OCI-LY7 (cell line): ENCODE measurements at regions not wholly inside any gene's neighbourhood (a gene's known extent, or its start where the extent isn't known, plus 50 kb on each side); places are given as distances from the start of the nearest gene placed in this dataset.

Experiments used
- BruUV-seq: library from RNA; stranded (reverse); fragments of 400-500 nt; replicated peaks from 2 replicates; lab custom pipeline; 2021; lab: Mats Ljungman, UMichigan
- CTCF ChIA-PET: fragments of 300-600 bp; sonication (Branson Sonifier 250); formaldehyde crosslinking; loops from one replicate; lab custom pipeline; 2022; ENCODE audit warnings: antibody characterized with exemption; ENCODE audit not compliant: unreplicated experiment; lab: Charles Lee
- POLR2A ChIA-PET: fragments of 300-600 bp; sonication (Branson Sonifier 250); formaldehyde crosslinking; loops from one replicate; lab custom pipeline; 2022; ENCODE audit warnings: antibody characterized with exemption; lab: Charles Lee
- DNase-seq: peaks from one replicate; pipeline ENCODE4 v3.0.0-alpha.2; 2015; ENCODE audit warnings: low spot score
- H2AFZ ChIP-seq: fragments of 200-600 bp; sonication (generic), shearing (Covaris generic); 2 replicates; pipeline ENCODE4 v1.6.1; 2014; ENCODE audit warnings: mild to moderate bottlenecking, antibody characterized with exemption, low read length, moderate library complexity
- H3K27ac ChIP-seq: fragments of 200-600 bp; sonication (generic); 2 replicates; pipeline ENCODE4 v1.5.1; 2014; ENCODE audit warnings: mixed run types, low read depth, mild to moderate bottlenecking, moderate library complexity, low read length, inconsistent platforms; ENCODE audit not compliant: poor library complexity, severe bottlenecking
- H3K36me3 ChIP-seq: fragments of 200-600 bp; sonication (generic); 2 replicates; pipeline ENCODE4 v1.6.1; 2014; ENCODE audit warnings: mild to moderate bottlenecking, antibody characterized with exemption, low read length, moderate library complexity, mixed read lengths; ENCODE audit not compliant: insufficient read depth
- H3K4me1 ChIP-seq: fragments of 200-600 bp; sonication (generic); 2 replicates; pipeline ENCODE4 v1.5.1; 2014; ENCODE audit warnings: mild to moderate bottlenecking, low read length; ENCODE audit not compliant: insufficient read depth, poor library complexity, severe bottlenecking
- H3K4me2 ChIP-seq: fragments of 200-600 bp; sonication (generic); 2 replicates; pipeline ENCODE4 v1.6.1; 2014; ENCODE audit warnings: mild to moderate bottlenecking, low read length
- H3K4me3 ChIP-seq: fragments of 200-600 bp; sonication (generic); 2 replicates; pipeline ENCODE4 v1.5.1; 2014; ENCODE audit warnings: mild to moderate bottlenecking, low read depth, low read length; ENCODE audit not compliant: poor library complexity, severe bottlenecking
- H3K79me2 ChIP-seq: fragments of 200-600 bp; sonication (generic); 2 replicates; pipeline ENCODE4 v1.6.1; 2016; ENCODE audit warnings: low read depth, mild to moderate bottlenecking, low read length, moderate library complexity, mixed read lengths; ENCODE audit not compliant: insufficient read depth
- H3K9me2 ChIP-seq: fragments of 200-600 bp; sonication (generic); 2 replicates; pipeline ENCODE4 v1.6.1; 2016; ENCODE audit warnings: mild to moderate bottlenecking, low read length, mixed read lengths; ENCODE audit not compliant: insufficient read depth
- H3K9me3 ChIP-seq: fragments of 200-600 bp; sonication (generic); 2 replicates; pipeline ENCODE4 v1.6.1; 2014; ENCODE audit warnings: mild to moderate bottlenecking, mixed run types, low read length, mixed read lengths
- H4K20me1 ChIP-seq: fragments of 200-600 bp; sonication (generic); 2 replicates; pipeline ENCODE4 v1.6.1; 2014; ENCODE audit warnings: mild to moderate bottlenecking, antibody characterized with exemption, low read length, moderate library complexity, mixed read lengths; ENCODE audit not compliant: insufficient read depth
- CTCF ChIP-seq: fragments of 200-600 bp; sonication (generic); conservative IDR thresholded peaks from 2 replicates; pipeline ENCODE4 v1.5.1; 2014; ENCODE audit warnings: mild to moderate bottlenecking, antibody characterized with exemption, low read length, moderate library complexity, mixed read lengths
- EZH2phosphoT487 ChIP-seq: fragments of 200-600 bp; sonication (generic); IDR thresholded peaks from 2 replicates; pipeline ENCODE4 v1.6.1; 2018; ENCODE audit warnings: low read depth, borderline replicate concordance, mild to moderate bottlenecking, mixed run types, antibody characterized with exemption, low read length, moderate library complexity, mixed read lengths
- intact Hi-C: fragments of 100-400 bp; cut with micrococcal nuclease; formaldehyde crosslinking; loops from one replicate; pipeline ENCODE4 v1.10.0; 2022; ENCODE audit not compliant: unreplicated experiment

- CTCF ChIA-PET: no interaction called here
- Histone ChIP-seq H3K9me3 (no peaks in the 10 kb centered on the region), H3K9me2 (no peaks in the 10 kb centered on the region), H3K27ac (no peak overlapping the region), H3K4me2 (no peak overlapping the region), H3K4me3 (no peak overlapping the region), H2AFZ (no peak overlapping the region), H3K4me1 (no peaks in the 10 kb centered on the region), H4K20me1 (no peaks in the 10 kb centered on the region), H3K79me2 (no peaks in the 10 kb centered on the region), H3K36me3 (no peaks in the 10 kb centered on the region)
- POLR2A ChIA-PET: no interaction called here
- TF ChIP-seq CTCF: no peak
- TF ChIP-seq EZH2phosphoT487: no peak
- DNase-seq: no peak
- BruUV-seq: no TSS peak
- intact Hi-C loops: no loop called here
Measured at GRCh38 chr4:125520258-125520990, 205.7 kb downstream of the FAT4 start.

GRCh38 chr4:125522588-125522987 lies 207.8 kb downstream of the FAT4 start:
- Histone ChIP-seq H3K4me1 (no peaks in the 10 kb centered on the region), H2AFZ (no peak overlapping the region), H3K4me2 (no peak overlapping the region), H3K27ac (no peak overlapping the region), H3K4me3 (no peak overlapping the region), H4K20me1 (no peaks in the 10 kb centered on the region), H3K36me3 (no peaks in the 10 kb centered on the region), H3K9me2 (no peaks in the 10 kb centered on the region), H3K79me2 (no peaks in the 10 kb centered on the region), H3K9me3 (no peaks in the 10 kb centered on the region)
- ChIA-PET CTCF (no interaction called here), POLR2A (no interaction called here)
- no peak for TF ChIP-seq EZH2phosphoT487
- TF ChIP-seq CTCF: no peak
- DNase-seq: no peak
- intact Hi-C loops: no loop called here
- BruUV-seq: no TSS peak

- POLR2A ChIA-PET: no interaction called here
Measured at GRCh38 chr4:125522992-125523391, 208.2 kb downstream of the FAT4 start.

More at GRCh38 chr4:125522992-125523391, 208.2 kb downstream of the FAT4 start:
- Histone ChIP-seq H2AFZ (no peak overlapping the region), H3K27ac (no peak overlapping the region), H3K36me3 (no peaks in the 10 kb centered on the region), H3K4me1 (no peaks in the 10 kb centered on the region), H3K9me3 (no peaks in the 10 kb centered on the region), H3K4me3 (no peak overlapping the region), H3K79me2 (no peaks in the 10 kb centered on the region), H3K9me2 (no peaks in the 10 kb centered on the region), H4K20me1 (no peaks in the 10 kb centered on the region), H3K4me2 (no peak overlapping the region)
- no peak for DNase-seq
- CTCF ChIA-PET: no interaction called here
- intact Hi-C loops: no loop called here
- BruUV-seq: no TSS peak
- TF ChIP-seq EZH2phosphoT487: no peak
- TF ChIP-seq CTCF: no peak
